NCI-H146 (cell line): ENCODE measurements at regions not wholly inside any gene's neighbourhood (a gene's known extent, or its start where the extent isn't known, plus 50 kb on each side); places are given as distances from the start of the nearest gene placed in this dataset.

Source experiments
- DNase-seq: peaks from one replicate; lab custom pipeline; 2025; lab: John Stamatoyannopoulos, UW

DNA sequence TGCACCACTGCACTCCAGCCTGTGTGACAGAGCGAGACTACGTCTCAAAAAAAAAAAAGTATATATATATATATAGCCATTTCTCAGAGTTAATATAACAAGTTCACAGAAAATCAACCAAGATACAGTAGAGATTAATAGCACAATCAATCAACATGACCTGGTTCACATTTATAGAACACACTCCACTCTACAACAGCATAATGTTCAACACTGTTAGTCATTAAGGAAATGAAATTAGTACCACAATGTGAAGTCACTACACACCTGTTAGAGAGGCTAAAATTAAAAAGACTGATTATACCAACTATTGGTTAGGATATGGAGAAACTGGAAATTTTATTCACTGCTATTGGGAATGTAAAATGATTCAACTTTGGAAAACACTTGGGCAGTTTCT, 387.7 kb downstream of the QKI start:
- DNase-seq: no peak

DNA sequence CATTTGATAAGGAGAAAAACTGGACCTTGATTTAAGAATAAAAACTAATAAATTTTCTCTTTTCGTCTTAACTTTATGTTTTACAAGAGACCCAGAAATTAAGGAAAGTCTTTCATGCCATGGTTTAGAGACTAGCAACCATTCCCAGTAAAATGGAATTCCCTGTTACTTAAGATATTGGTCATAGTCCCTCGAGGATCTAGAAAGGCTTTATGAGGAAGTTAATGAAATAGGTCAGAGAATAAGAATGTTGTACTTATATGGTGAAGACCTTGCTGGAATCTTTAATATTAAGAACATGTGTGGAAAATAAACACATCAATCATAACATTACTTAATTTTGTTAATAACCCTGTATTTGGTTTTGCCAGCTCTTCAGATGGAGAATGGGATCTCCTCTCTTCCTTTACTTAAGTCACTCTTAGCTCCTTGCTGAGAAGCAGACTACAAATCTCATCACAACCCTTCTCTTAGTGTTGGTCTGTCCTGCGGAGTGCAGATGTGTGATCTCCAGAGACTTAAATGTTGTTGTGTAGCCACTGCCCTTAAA, 382.9 kb downstream of the QKI start:
- no peak for DNase-seq

DNA sequence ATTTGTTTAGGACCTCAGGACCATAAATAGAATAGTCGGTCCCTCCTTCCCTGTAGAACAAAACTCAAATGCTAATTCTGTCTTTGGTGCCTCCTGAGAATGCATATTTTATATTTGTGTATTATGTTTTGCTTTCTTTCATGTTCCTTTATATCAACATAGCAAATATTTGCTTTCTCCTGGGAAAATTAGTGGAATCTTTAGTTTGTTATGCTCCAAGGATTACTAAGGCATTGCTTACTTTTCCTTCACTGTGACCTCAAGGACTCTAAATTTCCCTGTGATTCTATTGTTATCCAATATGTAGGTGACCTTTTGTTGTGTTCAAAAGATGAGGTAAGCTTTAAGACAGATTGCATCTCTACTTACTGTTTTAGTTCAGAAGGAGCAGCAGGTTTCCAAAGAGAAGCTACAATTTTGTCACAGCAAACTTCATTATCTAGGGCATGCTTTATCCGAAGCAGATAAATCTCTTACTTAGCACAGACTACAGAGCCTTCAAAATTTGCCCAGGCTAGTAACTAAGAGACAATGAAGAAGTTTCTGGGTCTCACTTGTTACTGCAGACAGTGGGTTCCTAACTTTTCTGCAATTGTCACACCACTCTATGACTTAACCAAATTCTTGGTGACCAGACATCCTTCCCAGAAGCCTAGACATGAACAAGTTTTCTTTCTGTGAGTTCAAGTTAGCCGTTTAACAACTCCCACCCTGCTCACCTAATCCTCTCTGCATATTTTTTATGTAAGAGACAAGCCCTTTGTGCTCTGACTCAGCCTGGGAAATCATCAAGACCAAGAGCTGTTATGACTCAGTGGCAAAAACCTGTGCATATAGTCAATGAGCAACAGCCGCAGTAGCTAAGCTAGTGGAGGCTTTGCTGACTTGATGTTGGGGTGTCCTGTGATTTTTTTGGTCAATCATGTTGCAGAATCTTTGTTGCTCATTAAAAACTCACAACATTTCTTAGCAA, 378.8 kb downstream of the QKI start:
- no peak for DNase-seq

DNA sequence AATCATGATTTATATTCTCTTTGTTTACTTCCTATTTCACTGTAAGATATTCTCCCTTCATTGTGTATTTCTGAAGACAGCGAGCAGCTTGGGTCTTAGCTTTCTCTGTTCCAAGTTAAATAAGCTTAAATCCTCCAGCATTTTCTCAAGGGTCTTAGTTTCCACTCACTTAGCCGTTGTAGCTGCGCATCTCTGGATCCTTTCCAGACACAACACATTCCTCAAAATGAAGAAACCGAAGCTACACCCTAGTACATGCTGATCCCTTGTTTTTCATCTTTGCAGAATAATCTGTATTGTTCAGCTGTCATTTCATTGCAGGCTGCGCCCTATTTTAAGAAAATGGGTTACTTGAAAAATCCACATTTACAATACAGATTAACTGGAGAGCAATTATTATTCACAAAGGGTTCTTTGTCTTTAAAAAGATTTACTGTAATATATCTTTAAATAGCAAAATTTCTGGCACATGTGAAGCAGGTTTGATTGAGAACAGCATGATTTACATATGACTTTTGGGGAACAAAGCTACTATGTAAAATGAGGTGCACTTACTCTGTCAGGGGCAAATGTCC, 375.8 kb downstream of the QKI start:
- no peak for DNase-seq

DNA sequence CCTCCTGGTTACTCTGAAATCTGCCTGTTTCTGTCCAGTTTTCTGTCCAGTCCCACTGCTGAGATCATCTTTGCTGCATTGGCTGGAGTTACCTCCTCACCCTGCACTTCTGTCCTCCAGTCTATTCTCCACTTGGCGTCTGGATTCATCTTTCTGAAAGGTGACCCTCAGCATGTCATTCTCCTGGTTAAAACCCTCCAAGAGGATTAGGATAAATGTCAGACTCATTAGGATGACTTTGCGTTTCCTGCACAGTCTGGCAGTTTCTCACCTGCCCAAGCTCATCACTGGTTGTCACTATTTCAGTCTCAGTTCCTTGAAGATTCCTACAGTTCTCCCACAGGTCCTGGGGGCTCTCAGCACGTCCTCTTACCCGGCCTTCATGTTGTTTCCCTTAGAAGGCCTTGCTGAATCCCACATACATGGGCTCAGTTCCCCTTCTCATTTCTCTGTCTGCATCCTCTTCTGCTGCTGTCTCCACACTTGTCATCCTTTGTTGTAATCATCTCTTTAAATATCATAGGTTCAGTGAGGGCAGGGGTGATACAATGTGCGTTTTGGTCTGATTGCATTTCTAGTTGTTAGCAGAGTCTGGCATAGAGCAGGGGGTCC, 374.8 kb downstream of the QKI start:
- DNase-seq: no peak

DNA sequence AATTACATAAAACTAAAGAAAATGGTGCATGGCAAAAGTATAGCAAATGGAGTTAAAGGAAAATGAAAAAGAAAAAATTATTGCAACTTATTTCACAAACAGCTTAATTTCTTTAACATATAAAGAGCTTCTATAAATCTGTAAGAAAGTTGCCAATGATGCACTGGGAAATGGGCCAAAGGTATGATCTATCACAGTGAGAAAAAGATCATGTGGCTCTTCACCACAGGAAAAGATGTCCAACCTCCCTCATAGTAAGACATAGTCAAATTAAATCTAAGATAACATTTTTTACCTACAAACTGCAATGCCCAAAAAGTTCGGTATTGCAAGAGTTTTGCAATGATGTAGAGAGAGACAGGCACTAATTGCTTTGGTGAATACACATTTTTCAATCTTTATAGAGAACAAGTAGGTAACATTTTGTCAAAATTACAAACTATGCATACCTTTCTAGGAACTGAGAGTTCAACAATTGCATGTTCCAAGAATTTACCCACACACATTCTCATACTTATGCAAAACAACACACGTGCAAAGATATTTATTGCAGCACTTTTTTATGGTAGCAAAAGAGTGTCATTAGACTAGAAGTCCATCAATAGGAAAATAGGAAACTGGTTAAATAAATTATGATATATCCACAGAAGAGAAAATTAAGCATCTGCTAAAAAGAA, 372.6 kb downstream of the QKI start:
- no peak for DNase-seq

DNA sequence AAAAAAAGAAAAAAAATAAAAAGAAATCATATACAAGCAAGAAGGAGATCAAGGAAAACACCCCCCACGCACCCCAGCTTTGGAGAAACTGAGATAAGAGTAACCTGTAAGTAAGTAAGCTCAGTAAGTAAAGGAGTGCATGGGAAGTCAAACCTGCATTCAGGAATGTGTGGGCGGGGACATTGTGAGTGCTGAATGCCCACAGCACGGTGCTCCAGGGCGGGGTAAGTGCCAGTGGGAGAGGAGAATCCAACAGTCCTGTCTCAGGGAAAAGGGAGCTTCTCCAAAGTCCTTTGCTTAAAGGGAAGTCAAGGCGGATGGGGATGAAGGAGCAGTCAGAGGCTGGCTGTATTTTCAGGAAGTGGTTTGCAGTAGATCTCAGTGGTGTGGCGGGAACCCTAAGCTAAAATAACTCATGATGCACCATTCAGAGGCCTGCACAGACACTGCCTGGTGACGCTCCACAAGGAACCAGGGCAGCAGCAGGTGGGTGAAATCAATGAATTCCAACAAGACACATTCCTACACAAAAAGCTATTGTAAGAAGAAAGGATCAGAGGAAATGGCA, 368.0 kb downstream of the QKI start:
- no peak for DNase-seq

DNA sequence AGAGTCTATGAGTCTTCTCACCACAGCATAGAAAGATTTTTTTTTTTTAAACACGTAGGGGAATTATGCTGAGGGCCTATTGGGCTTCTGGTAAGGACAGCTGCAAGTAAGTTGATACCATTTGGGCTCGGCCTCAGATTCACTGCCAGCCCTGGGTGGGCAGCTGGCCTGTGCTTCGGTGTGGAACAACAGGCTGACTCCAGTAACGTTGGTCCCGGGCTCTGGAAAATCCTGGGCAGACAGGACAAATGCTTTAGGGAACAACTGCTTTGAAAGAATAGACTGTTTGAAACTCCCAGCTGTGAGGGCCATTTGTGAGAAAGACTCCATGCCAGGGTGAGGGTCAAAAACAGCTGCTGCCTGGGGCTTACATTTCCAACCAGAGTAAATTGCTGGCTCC, 366.5 kb downstream of the QKI start:
- peak; percentile 99 for DNase-seq

DNA sequence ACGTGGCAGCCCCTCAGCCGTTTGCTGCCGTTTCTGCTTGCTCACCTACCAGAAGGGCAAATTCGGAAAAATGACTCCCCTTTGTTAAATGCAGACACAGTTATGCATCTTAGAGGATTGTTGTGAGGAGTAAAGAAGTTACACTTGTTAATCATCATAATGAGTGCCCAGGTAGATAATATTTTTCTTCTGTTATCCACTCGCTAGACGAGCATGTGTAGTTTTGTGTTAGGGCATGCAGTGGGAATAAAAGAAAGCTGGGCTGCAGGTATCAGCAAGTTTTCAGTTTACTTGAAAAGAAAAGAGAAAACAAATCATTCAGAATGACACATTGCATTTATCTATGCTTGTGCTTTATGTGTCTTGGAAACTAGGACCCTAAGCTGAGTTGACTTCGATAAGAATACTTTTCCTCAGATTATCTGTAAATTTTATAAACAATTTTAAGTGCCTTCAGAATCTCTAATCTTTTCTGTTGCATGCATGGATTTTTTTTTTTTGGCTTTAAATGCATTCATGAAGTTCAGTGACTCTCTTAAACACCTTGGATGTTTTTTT, 365.3 kb downstream of the QKI start:
- no peak for DNase-seq

DNA sequence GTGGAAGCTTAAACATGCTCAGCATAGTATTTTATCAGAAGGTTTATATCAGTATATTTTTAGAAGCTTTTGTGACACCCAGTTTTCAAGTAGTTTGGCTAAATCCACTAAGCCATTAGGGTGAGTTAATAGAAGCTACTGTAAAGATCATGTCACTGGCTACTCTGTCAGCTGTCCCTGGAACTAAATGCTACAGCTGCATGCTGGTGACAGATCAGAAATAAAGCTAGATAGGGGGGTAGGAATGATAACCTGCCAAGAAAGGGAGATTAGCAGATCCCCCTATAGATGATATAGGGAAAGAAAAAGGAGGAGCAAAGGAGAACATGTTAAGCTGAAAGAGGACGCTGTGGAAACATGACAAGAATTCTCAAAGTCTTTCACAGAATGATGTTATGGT, 363.2 kb downstream of the QKI start:
- DNase-seq: no peak

DNA sequence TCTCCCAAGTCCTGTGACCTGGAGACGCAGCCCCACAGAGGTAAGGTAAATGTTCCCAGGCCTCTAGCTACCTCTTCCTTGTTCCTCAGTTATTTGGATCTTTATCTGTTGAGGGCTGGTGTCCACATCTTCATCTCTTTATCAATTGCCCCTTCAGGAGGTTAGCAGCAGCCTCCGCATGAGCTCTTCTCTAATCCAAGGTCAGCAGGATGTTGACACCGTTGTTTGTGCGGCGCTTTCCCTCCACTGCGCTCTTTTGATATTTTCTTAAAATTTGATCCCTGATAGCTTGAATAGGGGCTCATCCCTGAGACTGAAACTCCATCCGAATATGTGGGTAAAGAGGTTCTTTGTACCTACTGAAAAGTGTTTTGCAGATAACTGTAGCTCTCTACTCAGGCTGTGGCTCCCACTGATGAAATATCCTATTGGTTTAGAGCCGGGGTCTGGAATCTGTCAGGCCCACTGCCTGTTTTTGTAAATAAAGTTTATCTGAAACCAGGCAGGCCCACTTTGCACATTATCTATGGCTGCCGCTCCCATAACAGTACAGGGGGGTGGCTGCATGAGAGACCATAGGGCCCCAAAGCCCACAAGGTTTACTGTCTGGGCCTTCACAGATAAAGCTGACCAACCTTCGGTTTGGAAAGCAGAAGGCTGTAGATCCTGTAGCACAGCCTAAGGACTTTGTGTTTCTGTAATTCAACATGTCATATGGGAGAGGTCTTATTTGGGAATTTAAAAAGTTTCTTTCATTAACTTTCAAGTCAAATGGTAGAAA, 362.6 kb downstream of the QKI start:
- DNase-seq: no peak

DNA sequence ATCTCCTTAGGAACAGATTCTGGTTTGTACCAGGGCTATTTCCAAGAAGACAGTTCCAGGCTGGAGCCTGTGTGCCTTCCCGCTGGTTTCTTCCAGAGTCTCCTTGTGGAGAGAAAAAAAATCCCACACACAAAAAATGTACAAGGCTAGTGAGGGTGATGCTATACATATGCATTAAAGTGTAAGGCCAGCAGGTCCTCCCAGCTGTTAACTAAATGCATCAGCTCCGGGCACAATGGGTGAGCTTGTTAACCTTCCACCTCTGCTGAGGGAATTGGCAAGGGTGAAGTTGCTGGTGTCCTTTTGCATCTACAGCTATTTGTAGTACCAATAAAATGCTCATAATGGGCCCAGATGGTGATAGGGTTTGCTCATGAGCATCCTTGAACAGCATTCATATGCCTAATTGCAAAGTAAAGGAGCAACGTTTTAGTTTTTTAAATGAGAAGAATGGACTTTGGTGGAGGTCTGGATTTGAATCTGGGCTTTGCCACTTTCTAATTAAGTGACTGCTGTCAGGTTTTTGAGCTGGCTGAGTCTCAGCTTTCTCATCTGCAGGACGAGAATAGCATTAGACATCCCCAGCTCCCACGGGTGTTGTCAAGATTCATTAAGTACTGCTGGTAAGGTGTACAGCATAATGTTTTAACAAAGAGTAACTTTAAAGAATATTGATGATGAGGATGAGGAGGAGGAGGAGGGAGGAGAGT, 361.8 kb downstream of the QKI start:
- peak; percentile 61 for DNase-seq

DNA sequence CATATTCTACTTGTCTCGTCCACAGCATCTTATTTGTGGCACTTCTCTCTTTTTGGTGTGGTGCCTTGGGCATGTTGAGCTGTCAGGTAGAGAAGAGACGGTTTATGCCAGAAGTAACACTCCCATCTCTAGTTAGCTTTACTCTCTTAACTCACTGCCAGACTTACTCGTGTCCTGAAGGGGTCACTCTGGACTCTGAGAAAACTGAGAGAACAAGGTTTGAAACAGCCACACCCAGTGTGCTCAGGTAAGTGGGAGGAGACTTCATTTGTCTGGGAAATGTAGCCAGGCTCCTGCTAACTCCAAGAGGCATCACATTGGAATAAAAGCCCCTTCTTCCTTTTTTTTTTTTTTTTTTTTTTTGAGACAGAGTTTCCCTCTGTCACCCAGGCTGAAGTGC, 360.8 kb downstream of the QKI start:
- DNase-seq: peak; percentile 79

DNA sequence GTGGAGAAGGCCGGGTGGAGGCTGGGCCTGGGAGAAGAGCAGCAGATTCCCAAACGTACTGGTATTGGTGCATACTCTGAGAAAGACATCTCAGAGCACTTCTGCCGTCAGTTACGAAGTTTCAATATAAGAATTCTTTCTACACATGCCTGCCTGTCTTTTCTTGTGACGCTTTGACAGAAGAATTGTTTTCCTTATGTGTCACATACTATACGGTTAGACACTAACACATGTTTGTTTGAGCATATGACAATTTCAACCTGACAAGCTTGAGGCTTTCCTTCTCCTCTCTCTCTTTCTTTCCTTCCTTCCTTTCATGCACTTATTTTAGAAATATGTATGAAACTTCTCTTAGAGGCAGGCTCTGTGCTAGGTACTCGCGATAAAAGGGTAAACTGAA, 360.0 kb downstream of the QKI start:
- DNase-seq: no peak

DNA sequence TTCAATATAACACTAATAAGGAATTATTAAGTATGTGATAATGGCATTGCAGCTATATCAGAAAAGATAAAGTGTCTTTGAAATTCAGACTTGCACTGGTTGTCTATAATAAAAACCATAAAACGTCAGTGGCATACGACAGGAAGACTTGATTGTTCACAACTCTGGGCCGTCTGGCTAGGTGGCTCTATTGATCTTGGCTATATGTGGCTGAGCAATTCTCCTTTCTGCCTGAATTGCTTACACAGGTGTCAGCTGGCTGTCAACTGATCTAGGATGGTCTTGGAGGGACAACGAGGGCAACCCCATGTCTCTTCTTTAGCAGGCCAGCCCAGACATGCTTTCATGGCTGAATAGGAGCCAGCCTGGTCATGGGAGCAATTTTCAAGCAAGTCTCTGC, 359.1 kb downstream of the QKI start:
- DNase-seq: peak; percentile 100

DNA sequence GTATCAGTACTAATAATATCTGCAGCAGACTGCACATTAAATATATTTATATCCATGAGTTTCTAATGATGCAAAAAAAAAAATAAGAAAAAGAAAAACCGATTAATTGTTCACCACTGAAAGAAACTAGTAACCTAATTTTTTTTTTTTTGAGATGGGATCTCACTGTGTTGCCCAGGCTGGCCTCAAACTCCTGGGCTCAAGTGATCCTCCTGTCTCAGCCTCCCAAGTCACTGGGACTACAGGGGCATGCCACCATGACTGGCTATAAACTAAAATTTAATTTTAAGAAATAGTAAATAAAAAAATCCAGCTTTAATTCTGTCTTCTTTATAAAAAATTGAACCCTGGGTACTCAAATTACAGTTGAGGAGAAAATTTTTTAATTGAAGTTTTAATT, 358.2 kb downstream of the QKI start:
- no peak for DNase-seq

DNA sequence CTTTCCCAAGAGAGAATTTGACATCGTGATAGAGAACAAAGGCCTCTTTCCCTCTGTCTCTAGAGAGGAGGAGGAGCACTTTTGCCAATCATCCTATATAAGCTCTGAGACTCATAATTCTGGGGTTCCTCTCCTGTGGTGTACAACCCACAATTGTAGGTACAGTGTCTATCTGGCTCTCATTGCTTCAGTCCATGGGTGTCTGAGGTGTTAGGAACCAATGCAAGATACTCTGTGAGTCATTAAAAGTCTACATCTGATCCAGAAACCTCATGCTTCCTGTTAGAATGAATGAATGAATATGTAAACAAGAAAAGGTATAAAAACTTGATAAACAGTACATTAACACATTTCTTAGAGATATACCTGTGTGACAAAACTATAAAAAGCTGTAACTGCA, 356.7 kb downstream of the QKI start:
- no peak for DNase-seq

DNA sequence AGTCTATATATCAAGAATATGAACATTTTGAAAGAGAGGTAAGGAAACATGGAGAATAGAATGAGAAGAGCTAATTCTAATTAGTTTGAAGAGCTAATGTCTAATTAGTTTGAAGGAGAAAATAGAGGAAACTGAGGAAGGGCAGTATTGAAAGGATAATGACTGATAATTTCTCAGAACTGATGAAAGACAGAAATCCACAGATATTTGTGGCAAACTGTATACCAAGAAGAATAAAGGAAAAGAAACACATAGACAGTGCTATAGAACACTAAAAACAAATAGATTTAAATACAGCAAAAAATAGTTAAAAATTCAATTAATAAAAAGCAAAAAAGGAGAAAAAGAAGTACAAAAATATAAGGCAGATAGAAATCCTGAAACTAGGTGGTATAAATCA, 354.4 kb downstream of the QKI start:
- DNase-seq: no peak

DNA sequence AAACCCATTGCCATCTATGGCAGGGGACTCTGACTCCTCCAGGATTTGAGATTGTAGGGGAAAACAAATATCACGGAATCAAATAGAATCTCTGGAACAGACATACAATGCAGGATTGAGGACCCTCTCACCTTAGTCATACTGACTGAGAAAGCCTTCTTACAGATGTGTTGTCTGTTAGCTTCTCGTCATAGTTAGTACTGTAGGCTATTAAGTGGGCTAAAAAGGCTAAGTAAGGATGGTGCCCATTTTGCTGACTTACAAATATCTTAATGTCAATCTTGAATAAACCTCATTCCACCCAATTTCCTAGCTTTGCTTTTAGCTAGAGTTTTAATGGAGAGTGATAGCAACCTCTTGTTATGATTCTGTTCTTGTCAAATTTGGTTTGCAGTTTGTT, 352.4 kb downstream of the QKI start:
- DNase-seq: no peak

DNA sequence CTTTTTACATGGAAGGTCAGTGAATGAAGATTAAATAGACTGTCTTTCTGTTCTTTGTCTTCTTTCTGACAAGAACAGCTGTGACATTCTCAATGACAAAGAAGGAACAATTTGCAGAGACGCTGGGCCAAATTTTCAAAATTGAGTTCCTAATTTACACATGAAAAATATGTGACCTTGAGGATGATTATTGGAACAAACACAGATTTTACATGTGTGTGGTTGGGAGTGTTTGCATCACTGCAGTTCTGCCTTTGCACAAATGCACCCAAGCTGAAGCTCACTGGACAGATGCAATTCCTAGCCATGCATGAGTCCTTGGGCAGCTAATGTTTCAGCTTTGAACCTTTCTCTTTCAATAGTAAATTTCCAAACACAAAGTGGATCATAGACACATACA, 350.8 kb downstream of the QKI start:
- no peak for DNase-seq
